BE2C (cell line): ENCODE measurements at regions not wholly inside any gene's neighbourhood (a gene's known extent, or its start where the extent isn't known, plus 50 kb on each side); places are given as distances from the start of the nearest gene placed in this dataset.

Experiments
- DNase-seq: peaks from one replicate; pipeline ENCODE4 v3.0.0-alpha.2; 2020
- H3K27me3 ChIP-seq: fragments of 250-450 bp; sonication (Bioruptor Pico); 2 replicates; pipeline ENCODE4 v1.5.1; 2020; ENCODE audit warnings: mild to moderate bottlenecking
- H3K36me3 ChIP-seq: fragments of 250-450 bp; sonication (Bioruptor Pico); 2 replicates; pipeline ENCODE4 v1.5.1; 2020; ENCODE audit warnings: mild to moderate bottlenecking
- H3K4me1 ChIP-seq: fragments of 250-450 bp; sonication (Bioruptor Pico); 2 replicates; pipeline ENCODE4 v1.5.1; 2020
- H3K4me3 ChIP-seq: 2 replicates; pipeline ENCODE4 v1.5.1; 2011; ENCODE audit warnings: low read depth, low read length
- H3K9me3 ChIP-seq: fragments of 250-450 bp; sonication (Bioruptor Pico); 2 replicates; pipeline ENCODE4 v1.5.1; 2020
- CTCF ChIP-seq: IDR thresholded peaks from 2 replicates; pipeline ENCODE4 v1.5.1; 2012; ENCODE audit warnings: mild to moderate bottlenecking, low read depth, low read length

- Histone ChIP-seq H3K36me3 (no peaks in the 10 kb centered on the region), H3K4me1 (no peaks in the 10 kb centered on the region), H3K9me3 (no peaks in the 10 kb centered on the region), H3K4me3 (no peak overlapping the region), H3K27me3 (no peaks in the 10 kb centered on the region)
- DNase-seq, result no peak
- TF ChIP-seq CTCF, result no peak
These were observed 379.7 kb downstream of the SPRY1 start for GRCh38 chr4:123776267-123776666.

- Histone ChIP-seq H3K4me3 (no peak overlapping the region), H3K4me1 (no peaks in the 10 kb centered on the region), H3K27me3 (no peaks in the 10 kb centered on the region), H3K9me3 (no peaks in the 10 kb centered on the region), H3K36me3 (no peaks in the 10 kb centered on the region)
- no peak for TF ChIP-seq CTCF
- DNase-seq, result no peak
These were observed 380.8 kb downstream of the SPRY1 start for GRCh38 chr4:123777373-123777772.

- no peak for DNase-seq
- Histone ChIP-seq H3K27me3 (no peaks in the 10 kb centered on the region), H3K4me1 (no peaks in the 10 kb centered on the region), H3K9me3 (no peaks in the 10 kb centered on the region), H3K4me3 (no peak overlapping the region), H3K36me3 (no peaks in the 10 kb centered on the region)
- no peak for TF ChIP-seq CTCF
These were observed 386.7 kb downstream of the SPRY1 start for GRCh38 chr4:123783151-123783790.

GRCh38 chr4:123783921-123784320 lies 387.3 kb downstream of the SPRY1 start:
- Histone ChIP-seq H3K36me3 (no peaks in the 10 kb centered on the region), H3K27me3 (no peaks in the 10 kb centered on the region), H3K4me1 (no peaks in the 10 kb centered on the region), H3K9me3 (no peaks in the 10 kb centered on the region), H3K4me3 (no peak overlapping the region)
- TF ChIP-seq CTCF, result no peak
- DNase-seq, result no peak

- Histone ChIP-seq H3K36me3 (no peaks in the 10 kb centered on the region), H3K27me3 (no peaks in the 10 kb centered on the region), H3K4me3 (no peak overlapping the region), H3K9me3 (no peaks in the 10 kb centered on the region), H3K4me1 (no peaks in the 10 kb centered on the region)
- no peak for TF ChIP-seq CTCF
- no peak for DNase-seq
These were observed 388.0 kb downstream of the SPRY1 start for GRCh38 chr4:123784626-123785025.

- Histone ChIP-seq H3K4me1 (no peaks in the 10 kb centered on the region), H3K36me3 (no peaks in the 10 kb centered on the region), H3K4me3 (no peak overlapping the region), H3K27me3 (no peaks in the 10 kb centered on the region), H3K9me3 (no peaks in the 10 kb centered on the region)
- DNase-seq, result no peak
- TF ChIP-seq CTCF, result no peak
These were observed 388.9 kb downstream of the SPRY1 start for GRCh38 chr4:123785538-123785937.
